DMS153 treated with DMSO at 0.1 percent for 48 hours (cell line): ENCODE measurements at regions not wholly inside any gene's neighbourhood (a gene's known extent, or its start where the extent isn't known, plus 50 kb on each side); places are given as distances from the start of the nearest gene placed in this dataset.

Experiments
- DNase-seq: peaks from one replicate; lab custom pipeline; 2025; ENCODE audit not compliant: unreplicated experiment; lab: John Stamatoyannopoulos, UW

DNA sequence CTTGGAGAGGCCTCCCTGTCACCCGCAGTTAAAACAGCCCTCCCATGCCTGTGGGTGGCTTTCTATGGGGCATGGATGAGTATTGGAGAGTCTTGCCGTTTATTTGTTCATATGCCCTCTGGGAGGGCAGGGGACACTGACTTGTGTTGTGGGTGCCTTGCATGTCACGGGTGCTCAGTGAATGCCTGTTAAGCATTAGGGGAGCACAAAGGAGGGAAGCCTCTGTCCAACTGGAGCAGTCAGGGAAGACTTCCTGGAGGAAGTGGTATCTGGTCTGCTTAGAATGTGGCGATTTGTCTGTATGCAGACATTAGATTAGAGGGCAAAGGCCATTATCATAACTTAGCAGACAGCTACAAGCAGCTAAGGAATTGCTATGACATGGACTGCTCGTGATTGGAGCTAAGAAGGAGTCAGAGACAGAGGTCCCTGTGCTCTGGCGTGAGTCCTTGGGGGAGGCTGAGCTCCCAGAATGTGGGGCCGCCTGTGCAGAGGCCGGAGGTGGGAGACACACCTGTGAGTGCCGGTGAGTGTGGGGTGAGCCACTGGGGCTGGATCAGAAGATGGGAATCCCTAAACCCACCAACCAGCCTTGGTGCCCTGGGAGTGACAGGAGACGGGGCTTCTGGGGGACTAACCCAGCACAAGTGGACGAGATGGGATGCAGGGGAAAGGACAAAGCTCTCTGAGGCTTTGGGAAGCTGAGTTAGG is 286.1 kb downstream of the SEC14L1 start:
- DNase-seq: no peak

DNA sequence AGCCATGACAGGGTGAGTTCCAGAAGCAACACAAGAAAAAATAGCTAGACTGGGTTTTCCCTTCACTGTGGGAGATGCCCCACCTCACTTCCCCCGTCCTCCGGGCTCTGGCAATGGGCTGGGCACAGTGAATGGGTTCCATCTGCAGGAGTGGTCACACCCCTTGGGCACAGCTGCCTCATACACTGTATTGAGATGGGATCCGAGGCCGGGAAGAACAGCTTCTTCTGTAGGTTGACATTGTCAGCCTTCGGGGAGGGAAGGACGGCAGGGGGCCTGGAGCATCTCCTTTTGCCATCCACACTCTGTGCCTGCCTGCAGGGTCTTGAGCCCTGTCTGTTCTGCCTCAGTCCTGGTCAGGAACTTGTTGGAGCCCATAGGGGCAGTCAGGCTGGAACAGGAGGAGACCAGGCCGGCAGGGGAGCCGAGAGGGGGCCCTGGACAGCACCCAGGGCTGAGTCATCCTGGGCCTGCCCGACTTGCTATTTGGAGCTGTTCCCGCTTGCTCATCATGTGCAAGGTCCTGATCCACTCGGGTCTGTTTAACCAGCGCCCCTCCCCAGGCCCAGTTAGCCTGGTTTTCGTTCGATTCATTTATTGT is 286.7 kb downstream of the SEC14L1 start:
- no peak for DNase-seq

- DNase-seq: no peak
Observed at GRCh38 chr17:77428020-77428748, 287.4 kb downstream of the SEC14L1 start.

DNA sequence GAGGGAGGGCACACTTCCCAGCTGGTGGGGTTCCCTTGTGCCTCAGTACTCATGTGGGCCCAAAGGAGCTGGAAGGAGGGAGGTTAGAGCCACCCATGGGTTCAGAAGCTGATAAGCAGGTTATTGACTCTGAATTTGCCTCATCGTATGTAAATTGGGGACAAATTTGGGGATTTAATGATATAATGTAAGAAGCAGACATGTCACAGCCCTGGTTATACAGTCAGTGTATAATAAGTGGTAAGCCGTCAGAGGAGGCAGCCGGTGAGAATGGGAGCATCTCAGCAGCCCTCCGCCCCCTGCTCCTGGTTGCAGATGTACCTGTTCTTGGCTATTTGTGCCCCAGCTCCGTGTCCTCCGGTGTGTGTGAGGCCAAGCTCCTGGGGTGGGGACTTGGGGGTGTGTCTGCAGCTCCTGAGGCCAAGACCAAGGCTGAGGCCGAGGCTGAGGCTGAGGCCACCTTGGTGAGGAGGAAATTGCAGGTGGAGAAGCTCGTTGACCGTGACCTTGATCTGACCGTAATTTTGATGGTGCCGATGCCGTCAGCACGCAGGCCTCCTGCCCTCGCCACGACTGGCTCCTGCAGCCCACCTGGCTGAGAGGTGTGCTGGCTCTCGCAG is 288.1 kb downstream of the SEC14L1 start:
- no peak for DNase-seq

DNA sequence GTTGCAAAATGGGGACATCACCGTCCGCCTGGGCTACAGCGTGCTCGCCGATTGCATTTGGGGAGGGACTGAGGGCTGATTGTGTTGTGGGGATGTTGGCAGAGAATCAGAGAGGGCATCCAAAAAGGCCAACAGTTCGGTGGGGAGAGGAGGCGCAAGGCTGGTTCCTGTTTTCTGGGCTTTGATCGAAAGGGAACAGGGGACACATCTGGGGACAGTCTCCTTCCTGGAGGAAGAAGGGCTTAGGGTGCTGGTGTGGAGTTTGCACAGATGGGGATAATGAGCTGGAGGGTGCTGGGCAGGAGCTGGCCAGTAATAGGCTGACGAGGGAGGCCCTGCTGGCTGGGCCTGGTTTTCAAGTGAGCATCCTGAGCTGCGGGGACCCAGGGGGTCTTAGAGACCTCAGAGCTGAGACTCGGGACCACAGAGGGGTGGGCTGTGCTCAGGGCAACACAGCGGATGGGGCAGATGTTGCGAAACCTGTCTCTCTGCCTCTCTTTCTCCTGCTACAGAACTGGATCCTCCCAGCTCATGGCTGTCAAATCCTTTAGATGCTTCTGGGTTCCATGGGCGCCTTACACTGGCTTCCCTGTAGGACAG is 288.7 kb downstream of the SEC14L1 start:
- no peak for DNase-seq

- DNase-seq: peak; percentile 19
Observed at GRCh38 chr17:77429969-77430752, 289.4 kb downstream of the SEC14L1 start.

- no peak for DNase-seq
Observed at GRCh38 chr17:77432034-77432661, 291.4 kb downstream of the SEC14L1 start.

- DNase-seq: no peak
Observed at GRCh38 chr17:77432742-77433141, 292.0 kb downstream of the SEC14L1 start.

- no peak for DNase-seq
Observed at GRCh38 chr17:77433385-77434135, 292.8 kb downstream of the SEC14L1 start.

DNA sequence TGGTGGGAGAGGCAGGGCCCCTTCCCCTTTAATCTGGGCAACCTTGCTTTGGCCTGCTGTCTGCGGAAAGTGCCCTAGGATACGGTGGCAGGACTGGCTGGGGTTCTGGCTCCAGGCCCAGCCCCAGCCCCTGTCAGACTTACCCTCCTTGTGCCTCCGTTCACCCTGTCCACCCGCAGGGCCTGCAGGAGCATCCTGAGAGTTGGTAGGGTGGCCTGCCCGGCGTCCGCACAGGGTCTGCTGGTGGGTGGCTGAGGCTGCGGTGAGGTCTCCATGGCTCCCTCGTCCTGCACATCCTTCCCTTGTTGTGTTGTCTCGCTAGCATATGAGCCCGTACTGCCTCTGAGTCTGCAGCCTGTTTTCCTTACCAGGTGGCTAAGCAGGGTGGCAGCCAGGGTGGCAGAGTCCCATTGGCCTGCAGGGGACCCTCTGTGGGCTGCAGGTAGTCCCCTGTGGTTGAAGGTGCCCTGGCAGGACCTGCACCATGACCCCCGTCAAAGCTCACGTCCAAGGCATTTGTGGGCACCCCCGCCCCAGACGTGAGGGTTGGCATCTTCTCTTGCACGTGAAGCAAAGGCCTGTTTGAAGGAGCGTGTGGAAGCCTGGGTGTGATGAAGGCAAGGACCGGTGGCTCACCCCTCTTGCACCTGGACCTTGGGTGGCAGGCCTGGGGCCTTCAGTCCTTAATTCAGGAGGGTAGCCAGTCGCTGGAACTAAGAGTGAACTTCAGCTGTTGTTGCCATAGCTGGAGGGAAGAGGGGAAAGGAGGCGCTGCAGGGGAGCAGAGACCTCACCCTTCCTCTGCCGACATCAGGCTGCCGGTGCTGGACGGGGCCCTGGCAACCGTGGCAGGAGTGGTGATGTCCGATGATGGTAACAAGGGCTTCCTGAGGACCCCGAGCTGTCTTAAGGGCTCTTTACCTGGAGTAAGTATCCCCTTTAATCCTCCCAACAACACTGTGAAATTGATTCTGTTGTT is 293.7 kb downstream of the SEC14L1 start:
- DNase-seq: no peak

- no peak for DNase-seq
Observed at GRCh38 chr17:77435272-77436057, 294.7 kb downstream of the SEC14L1 start.

DNA sequence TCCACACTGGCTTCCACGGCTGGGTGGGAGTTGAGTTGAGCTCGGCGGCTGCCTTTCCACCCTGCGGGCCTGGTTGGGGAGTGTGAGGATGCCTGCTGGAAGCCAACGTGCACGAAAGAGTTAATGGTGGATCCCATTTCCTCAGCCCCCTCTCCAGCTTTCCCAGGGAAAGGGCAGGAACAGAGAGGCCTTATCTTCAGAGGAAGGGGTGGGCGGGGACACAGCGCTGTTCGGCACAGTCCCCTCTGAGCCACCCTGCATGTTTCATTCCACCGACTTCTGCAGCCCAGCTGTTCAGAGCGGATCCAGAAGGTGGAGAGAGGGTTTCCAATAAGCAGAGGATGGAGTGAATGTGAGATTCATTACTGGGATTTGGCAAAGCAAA is 295.3 kb downstream of the SEC14L1 start:
- DNase-seq: no peak

- no peak for DNase-seq
Observed at GRCh38 chr17:77436481-77436880, 295.7 kb downstream of the SEC14L1 start.

DNA sequence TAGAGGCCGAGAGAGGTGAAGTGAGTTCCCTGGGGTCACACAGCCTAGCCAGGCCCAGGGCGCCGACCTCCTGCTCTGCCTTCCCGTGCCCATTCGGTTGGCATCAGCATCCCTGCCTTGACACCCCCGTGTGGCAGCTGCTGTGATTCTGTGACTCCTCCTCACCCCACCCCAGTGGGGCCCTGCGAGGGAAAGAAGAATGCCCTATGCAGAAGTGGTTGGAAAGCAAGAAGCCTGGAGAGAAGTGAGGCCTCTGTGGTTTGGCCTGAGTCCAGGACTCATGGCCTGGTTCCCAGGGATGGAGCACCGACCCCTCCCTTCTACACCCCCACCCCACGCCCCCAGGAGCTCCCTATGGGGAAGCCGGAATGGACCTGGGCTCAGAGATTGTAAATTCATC is 296.2 kb downstream of the SEC14L1 start:
- no peak for DNase-seq

GRCh38 chr17:77437747-77438146 is 297.0 kb downstream of the SEC14L1 start:
- DNase-seq: no peak

DNA sequence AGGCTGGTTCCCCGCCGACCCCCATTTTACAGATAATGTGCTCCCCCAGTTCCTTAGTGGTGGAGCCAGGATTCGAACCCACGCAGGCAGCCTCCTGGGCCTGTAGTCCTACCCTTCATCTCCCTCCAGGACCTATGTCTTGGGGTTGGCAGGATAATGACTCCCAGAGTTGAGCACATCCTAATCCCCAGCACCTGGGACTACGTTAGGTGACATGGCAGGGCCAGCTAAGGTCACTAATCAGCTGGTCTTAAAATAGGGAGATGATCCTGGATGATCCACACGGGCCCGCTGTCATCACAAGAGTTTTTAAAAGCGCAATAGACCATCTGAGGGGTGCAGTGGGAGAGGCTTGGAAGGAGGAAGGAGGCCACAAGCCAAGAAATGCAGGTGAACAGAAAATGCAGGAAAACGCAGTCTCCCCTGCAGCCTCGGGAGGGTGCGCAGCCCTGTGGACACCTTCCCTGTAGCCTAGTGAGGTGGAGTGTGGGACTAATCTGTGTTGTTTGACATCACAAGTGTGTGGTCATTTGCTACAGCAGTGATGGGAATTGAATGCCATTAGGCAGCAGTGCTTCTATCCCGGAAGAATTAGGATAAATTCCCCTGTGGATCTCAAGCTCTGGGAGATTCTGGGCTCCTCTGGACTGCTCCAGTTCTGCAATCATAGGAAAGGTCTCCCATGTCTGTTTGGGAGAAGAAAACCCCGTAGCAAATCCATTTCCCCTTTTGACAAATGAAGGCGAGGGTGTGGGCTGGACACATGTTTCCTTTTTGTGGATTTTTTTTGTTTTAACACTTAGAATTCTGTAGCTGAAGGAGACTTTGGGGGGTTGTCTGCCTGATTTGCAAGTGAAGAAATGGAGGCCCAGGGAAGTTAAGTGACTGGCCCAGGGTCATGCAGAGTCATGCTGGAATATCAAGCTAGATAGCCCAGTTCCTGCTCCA is 297.7 kb downstream of the SEC14L1 start:
- no peak for DNase-seq
